Peyer's patch (tissue), 4 donors: ENCODE measurements at regions not wholly inside any gene's neighbourhood (a gene's known extent, or its start where the extent isn't known, plus 50 kb on each side); places are given as distances from the start of the nearest gene placed in this dataset.

Experiments used
- DNase-seq, 3 donors: peaks; one replicate each; pipeline ENCODE4 v3.0.0-alpha.2; 2017 to 2019
- H3K27ac ChIP-seq, 4 donors: fragments of 200-600 bp; sonication (generic); one replicate each; pipeline ENCODE4 v1.5.1; 2016 to 2019
- H3K27me3 ChIP-seq, 2 donors: fragments of 200-600 bp; sonication (generic); one replicate each; pipeline ENCODE4 v1.5.1; 2019
- H3K36me3 ChIP-seq, 3 donors: fragments of 200-600 bp; sonication (generic); one replicate each; pipeline ENCODE4 v1.5.1; 2016 to 2019
- H3K4me1 ChIP-seq, 4 donors: fragments of 200-600 bp; sonication (generic); one replicate each; pipeline ENCODE4 v1.5.1; 2016 to 2019
- H3K4me3 ChIP-seq, 4 donors: fragments of 200-600 bp; sonication (generic); 1 replicate in 3 of 4; 2 replicates in 1 of 4; pipeline ENCODE4 v1.5.1; 2016 to 2019; ENCODE audit warnings: mild to moderate bottlenecking in 1 of 4
- H3K9me3 ChIP-seq, 4 donors: fragments of 200-600 bp; sonication (generic); one replicate each; pipeline ENCODE4 v1.5.1; 2016 to 2019; ENCODE audit warnings: mild to moderate bottlenecking in 1 of 4
- CTCF ChIP-seq, 6 experiments: fragments of 450-650 bp in 4 of 6; fragments of 200-600 bp in 2 of 6; sonication (generic) in 1 of 6; IDR thresholded peaks; one replicate each; pipeline ENCODE4 v1.5.1; 2017 to 2019; ENCODE audit warnings: antibody characterized with exemption in 6 of 6, mild to moderate bottlenecking in 3 of 6, moderate library complexity in 1 of 6
- POLR2A ChIP-seq, 2 donors: fragments of 450-650 bp; IDR thresholded peaks; one replicate each; pipeline ENCODE4 v1.5.1; 2017; ENCODE audit warnings: antibody characterized with exemption in 2 of 2, mild to moderate bottlenecking in 2 of 2, moderate library complexity in 2 of 2

GRCh38 chr21:16239659-16240265, 510.0 kb downstream of the USP25 start:
- Histone ChIP-seq H3K27me3 (no peaks in the 10 kb centered on the region), H3K27ac (no peak overlapping the region), H3K36me3 (no peaks in the 10 kb centered on the region), H3K4me3 (no peak overlapping the region), H3K9me3 (no peaks in the 10 kb centered on the region), H3K4me1 (no peaks in the 10 kb centered on the region)
- TF ChIP-seq POLR2A (IDR thresholded peaks at IDR 0.05) (no peak), CTCF (IDR thresholded peaks at IDR 0.05) (no peak)
- no peak for DNase-seq

- H3K27me3 ChIP-seq = no peaks in the 10 kb centered on the region
- no peak for DNase-seq
Observed at GRCh38 chr21:16241016-16241415, 511.2 kb downstream of the USP25 start.

GRCh38 chr21:16241479-16241963, 511.7 kb downstream of the USP25 start:
- Histone ChIP-seq H3K4me3 (no peak overlapping the region), H3K27me3 (no peaks in the 10 kb centered on the region), H3K27ac (no peak overlapping the region), H3K9me3 (no peaks in the 10 kb centered on the region), H3K36me3 (no peaks in the 10 kb centered on the region), H3K4me1 (no peaks in the 10 kb centered on the region)
- no peak for DNase-seq
- TF ChIP-seq CTCF (IDR thresholded peaks at IDR 0.05) = no peak
- TF ChIP-seq POLR2A (IDR thresholded peaks at IDR 0.05) = no peak

More at GRCh38 chr21:16241016-16241415, 511.2 kb downstream of the USP25 start:
- Histone ChIP-seq H3K4me3 (no peak overlapping the region), H3K4me1 (no peaks in the 10 kb centered on the region), H3K27ac (no peak overlapping the region), H3K9me3 (no peaks in the 10 kb centered on the region), H3K36me3 (no peaks in the 10 kb centered on the region)
- TF ChIP-seq CTCF (IDR thresholded peaks at IDR 0.05) (no peak), POLR2A (IDR thresholded peaks at IDR 0.05) (no peak)

- Histone ChIP-seq H3K36me3 (no peaks in the 10 kb centered on the region), H3K27me3 (no peaks in the 10 kb centered on the region), H3K27ac (no peak overlapping the region), H3K4me1 (no peaks in the 10 kb centered on the region), H3K9me3 (no peaks in the 10 kb centered on the region), H3K4me3 (no peak overlapping the region)
- TF ChIP-seq CTCF (IDR thresholded peaks at IDR 0.05) = no peak
- TF ChIP-seq POLR2A (IDR thresholded peaks at IDR 0.05) = no peak
- DNase-seq = no peak
Observed at GRCh38 chr21:16243396-16243795, 513.6 kb downstream of the USP25 start.

- Histone ChIP-seq H3K27ac (no peak overlapping the region), H3K36me3 (no peaks in the 10 kb centered on the region), H3K27me3 (no peaks in the 10 kb centered on the region), H3K4me3 (no peak overlapping the region), H3K9me3 (no peaks in the 10 kb centered on the region), H3K4me1 (no peaks in the 10 kb centered on the region)
- DNase-seq = no peak
- no peak for TF ChIP-seq POLR2A (IDR thresholded peaks at IDR 0.05)
- TF ChIP-seq CTCF (IDR thresholded peaks at IDR 0.05) = no peak
Observed at GRCh38 chr21:16248705-16249104, 518.9 kb downstream of the USP25 start.

GRCh38 chr21:16250273-16250672, 520.5 kb downstream of the USP25 start:
- TF ChIP-seq POLR2A (IDR thresholded peaks at IDR 0.05) (no peak), CTCF (IDR thresholded peaks at IDR 0.05) (no peak)
- DNase-seq = no peak
- Histone ChIP-seq H3K4me1 (no peaks in the 10 kb centered on the region), H3K27me3 (no peaks in the 10 kb centered on the region), H3K4me3 (no peak overlapping the region), H3K27ac (no peak overlapping the region), H3K36me3 (no peaks in the 10 kb centered on the region), H3K9me3 (no peaks in the 10 kb centered on the region)
